Gastrocnemius medialis (tissue), 4 donors: ENCODE measurements at regions not wholly inside any gene's neighbourhood (a gene's known extent, or its start where the extent isn't known, plus 50 kb on each side); places are given as distances from the start of the nearest gene placed in this dataset.

Experiments used
- ATAC-seq, 2 donors: fragments of 150-250 bp; one replicate each; pipeline ENCODE4 v1.9.1; 2016
- DNase-seq, 2 donors: peaks; one replicate each; pipeline ENCODE4 v3.0.0-alpha.2; 2019
- H3K27ac ChIP-seq, 4 donors: fragments of 200-600 bp; sonication (generic); 1 replicate in 1 of 4; 2 replicates in 3 of 4; pipeline ENCODE4 v1.5.1; 2016 to 2018; ENCODE audit warnings: mild to moderate bottlenecking in 2 of 4, moderate library complexity in 1 of 4
- H3K27me3 ChIP-seq, 3 donors: fragments of 200-600 bp; sonication (generic) in 2 of 3; 1 replicate in 1 of 3; 2 replicates in 2 of 3; pipeline versions ENCODE4 v1.5.1 to v1.6.0; 2016 to 2019; ENCODE audit warnings: mild to moderate bottlenecking in 1 of 3, moderate library complexity in 1 of 3
- H3K36me3 ChIP-seq, 2 donors: fragments of 200-600 bp; sonication (generic) in 1 of 2; one replicate each; pipeline ENCODE4 v1.5.1; 2017 to 2018
- H3K4me1 ChIP-seq, 2 donors: fragments of 200-600 bp; sonication (generic) in 1 of 2; one replicate each; pipeline ENCODE4 v1.5.1; 2016 to 2017; ENCODE audit warnings: mild to moderate bottlenecking in 2 of 2
- H3K4me3 ChIP-seq, 4 donors: fragments of 200-600 bp; sonication (generic) in 3 of 4; 1 replicate in 1 of 4; 2 replicates in 3 of 4; pipeline ENCODE4 v1.5.1; 2016 to 2019; ENCODE audit warnings: mild to moderate bottlenecking in 2 of 4
- H3K9me3 ChIP-seq, 3 donors: fragments of 200-600 bp; sonication (generic) in 2 of 3; 1 replicate in 1 of 3; 2 replicates in 2 of 3; pipeline ENCODE4 v1.5.1; 2016 to 2019
- CTCF ChIP-seq, 5 experiments: fragments of 450-650 bp in 3 of 5; fragments of 200-600 bp in 2 of 5; sonication (generic) in 2 of 5; IDR thresholded peaks in 4 of 5; conservative IDR thresholded peaks in 1 of 5; 1 replicate in 4 of 5; 2 replicates in 1 of 5; pipeline ENCODE4 v1.5.1; 2016 to 2019; ENCODE audit warnings: antibody characterized with exemption in 5 of 5, mild to moderate bottlenecking in 3 of 5, moderate library complexity in 3 of 5
- POLR2A ChIP-seq, 2 donors: fragments of 450-650 bp; IDR thresholded peaks; one replicate each; pipeline ENCODE4 v1.6.1; 2017; ENCODE audit warnings: antibody characterized with exemption in 2 of 2, mild to moderate bottlenecking in 2 of 2, moderate library complexity in 2 of 2
- in situ Hi-C, 4 donors: fragments of 200-750 bp; cut with MboI; loops; one replicate each; pipeline versions ENCODE4 v1.15.0 to v1.8.0; 2017; ENCODE audit warnings: low sequenced_read_pairs in 4 of 4
- intact Hi-C: fragments of 100-400 bp; cut with DNase I; formaldehyde crosslinking; loops from one replicate; pipeline ENCODE4 v1.15.1; 2023; ENCODE audit warnings: low total_unique reads

- no peak for DNase-seq
- intact Hi-C loops (no loop called here), in situ Hi-C loops (no loop called here)
- TF ChIP-seq CTCF (IDR thresholded peaks at IDR 0.05 in 4 of 5, conservative IDR thresholded peaks at IDR 0.05 in 1 of 5) = no peak
- TF ChIP-seq POLR2A (IDR thresholded peaks at IDR 0.05) = no peak
- Histone ChIP-seq H3K27ac (no peak overlapping the region), H3K9me3 (no peaks in the 10 kb centered on the region), H3K4me1 (no peaks in the 10 kb centered on the region), H3K4me3 (no peak overlapping the region), H3K27me3 (no peaks in the 10 kb centered on the region), H3K36me3 (no peaks in the 10 kb centered on the region)
- ATAC-seq = no peak
Measured at GRCh38 chrX:82912382-82912781, 595.7 kb upstream of the POU3F4 start.

- H3K9me3 ChIP-seq = no peaks in the 10 kb centered on the region
- no peaks in the 10 kb centered on the region for H3K36me3 ChIP-seq
- in situ Hi-C loops = no loop called here
- H3K27me3 ChIP-seq = no peaks in the 10 kb centered on the region
- no peak for DNase-seq
- intact Hi-C loops = no loop called here
- H3K27ac ChIP-seq = no peak overlapping the region
- H3K4me3 ChIP-seq = no peak overlapping the region
- no peak for ATAC-seq
- no peaks in the 10 kb centered on the region for H3K4me1 ChIP-seq
- TF ChIP-seq CTCF (IDR thresholded peaks at IDR 0.05 in 4 of 5, conservative IDR thresholded peaks at IDR 0.05 in 1 of 5) (no peak), POLR2A (IDR thresholded peaks at IDR 0.05) (no peak)
Measured at GRCh38 chrX:82934980-82935379, 573.1 kb upstream of the POU3F4 start.

- TF ChIP-seq POLR2A (IDR thresholded peaks at IDR 0.05) = no peak
- TF ChIP-seq CTCF (IDR thresholded peaks at IDR 0.05 in 4 of 5, conservative IDR thresholded peaks at IDR 0.05 in 1 of 5) = no peak
- Histone ChIP-seq H3K36me3 (no peaks in the 10 kb centered on the region), H3K4me1 (no peaks in the 10 kb centered on the region), H3K9me3 (no peaks in the 10 kb centered on the region), H3K27ac (no peak overlapping the region), H3K27me3 (no peaks in the 10 kb centered on the region), H3K4me3 (no peak overlapping the region)
- in situ Hi-C loops = no loop called here
- intact Hi-C loops = no loop called here
- DNase-seq (no peak), ATAC-seq (no peak)
Measured at GRCh38 chrX:82945332-82945731, 562.8 kb upstream of the POU3F4 start.

GRCh38 chrX:82961129-82961528 lies 547.0 kb upstream of the POU3F4 start:
- Histone ChIP-seq H3K4me1 (no peaks in the 10 kb centered on the region), H3K36me3 (no peaks in the 10 kb centered on the region), H3K9me3 (no peaks in the 10 kb centered on the region), H3K4me3 (no peak overlapping the region), H3K27ac (no peak overlapping the region), H3K27me3 (no peaks in the 10 kb centered on the region)
- ATAC-seq (no peak), DNase-seq (no peak)
- in situ Hi-C loops (no loop called here), intact Hi-C loops (no loop called here)
- no peak for TF ChIP-seq POLR2A (IDR thresholded peaks at IDR 0.05)

GRCh38 chrX:82973646-82974045 lies 534.4 kb upstream of the POU3F4 start:
- Histone ChIP-seq H3K27ac (no peak overlapping the region), H3K27me3 (no peaks in the 10 kb centered on the region), H3K9me3 (no peaks in the 10 kb centered on the region), H3K4me1 (no peaks in the 10 kb centered on the region), H3K4me3 (no peak overlapping the region), H3K36me3 (no peaks in the 10 kb centered on the region)
- no peak for ATAC-seq
- DNase-seq = no peak
- intact Hi-C loops (no loop called here), in situ Hi-C loops (no loop called here)
- TF ChIP-seq POLR2A (IDR thresholded peaks at IDR 0.05) = no peak
- TF ChIP-seq CTCF (IDR thresholded peaks at IDR 0.05 in 4 of 5, conservative IDR thresholded peaks at IDR 0.05 in 1 of 5) = no peak
